GM12878 (cell line): ENCODE measurements at regions not wholly inside any gene's neighbourhood (a gene's known extent, or its start where the extent isn't known, plus 50 kb on each side); places are given as distances from the start of the nearest gene placed in this dataset.

Source experiments
- ASH2L ChIP-seq: fragments of 300-600, 200-600 bp; sonication (generic); IDR thresholded peaks from 2 replicates; pipeline ENCODE4 v1.6.1; 2017; ENCODE audit warnings: low read depth, mild to moderate bottlenecking, borderline replicate concordance
- ATF7 ChIP-seq: fragments of 450-650 bp; IDR thresholded peaks from 2 replicates; pipeline ENCODE4 v1.6.1; 2016; ENCODE audit warnings: low read depth, mild to moderate bottlenecking
- BCL11A ChIP-seq: IDR thresholded peaks from 2 replicates; pipeline ENCODE4 v1.6.1; 2011; ENCODE audit warnings: low read depth, low read length
- CEBPB ChIP-seq, 2 experiments: fragments of 150-350 bp in 1 of 2; IDR thresholded peaks; 2 replicates each; pipeline ENCODE4 v1.6.1; 2012 to 2014; ENCODE audit warnings: low read depth in 2 of 2, low read length in 2 of 2, borderline replicate concordance in 1 of 2, inconsistent platforms in 1 of 2
- CREM ChIP-seq: IDR thresholded peaks from 2 replicates; pipeline ENCODE4 v1.6.1; 2014; ENCODE audit warnings: antibody characterized with exemption, low read depth
- HDAC2 ChIP-seq: fragments of 200-600 bp; sonication (generic); IDR thresholded peaks from 2 replicates; pipeline ENCODE4 v1.6.1; 2017
- IKZF2 ChIP-seq, 2 experiments: fragments of 450-650 bp; IDR thresholded peaks; 2 replicates each; pipeline ENCODE4 v1.6.1; 2017; ENCODE audit warnings: mild to moderate bottlenecking in 2 of 2, moderate library complexity in 2 of 2
- MEF2A ChIP-seq: IDR thresholded peaks from 2 replicates; pipeline ENCODE4 v1.6.1; 2011; ENCODE audit warnings: low read depth, mild to moderate bottlenecking, low read length, moderate library complexity; ENCODE audit not compliant: insufficient read depth
- MEF2B ChIP-seq: fragments of 450-650 bp; IDR thresholded peaks from 2 replicates; pipeline ENCODE4 v1.6.1; 2018; ENCODE audit warnings: mild to moderate bottlenecking, moderate library complexity; ENCODE audit not compliant: partially characterized antibody, poor library complexity, severe bottlenecking
- NRF1 ChIP-seq: conservative IDR thresholded peaks from 2 replicates; pipeline ENCODE4 v1.6.1; 2011; ENCODE audit warnings: mild to moderate bottlenecking, low read depth, low read length, improper control_type of control experiment
- PAX5 ChIP-seq: IDR thresholded peaks from 2 replicates; pipeline ENCODE4 v1.6.1; 2011; ENCODE audit warnings: low read depth, low read length, borderline replicate concordance
- POLR2AphosphoS2 ChIP-seq: IDR thresholded peaks from 2 replicates; pipeline ENCODE4 v1.6.1; 2011; ENCODE audit warnings: low read depth, mild to moderate bottlenecking, low read length, improper control_type of control experiment, moderate library complexity
- POLR2AphosphoS5 ChIP-seq: IDR thresholded peaks from 2 replicates; pipeline ENCODE4 v1.6.1; 2011; ENCODE audit warnings: mild to moderate bottlenecking, low read length, inconsistent platforms
- RB1 ChIP-seq: fragments of 450-650 bp; formaldehyde crosslinking; IDR thresholded peaks from 2 replicates; pipeline ENCODE4 v1.6.1; 2017; ENCODE audit warnings: mild to moderate bottlenecking, borderline replicate concordance
- SMAD5 ChIP-seq: IDR thresholded peaks from 2 replicates; pipeline ENCODE4 v1.6.1; 2016; ENCODE audit warnings: antibody characterized with exemption, low read depth
- SRF ChIP-seq, 2 experiments: IDR thresholded peaks; 2 replicates each; pipeline ENCODE4 v1.6.1; 2011; ENCODE audit warnings: low read depth in 2 of 2, low read length in 2 of 2, mild to moderate bottlenecking in 1 of 2, moderate library complexity in 1 of 2
- TAF1 ChIP-seq: IDR thresholded peaks from 2 replicates; pipeline ENCODE4 v1.6.1; 2011; ENCODE audit warnings: mild to moderate bottlenecking, low read depth, low read length, borderline replicate concordance
- TARDBP ChIP-seq: IDR thresholded peaks from 2 replicates; pipeline ENCODE4 v1.6.1; 2016; ENCODE audit warnings: borderline replicate concordance
- TBL1XR1 ChIP-seq: IDR thresholded peaks from 2 replicates; pipeline ENCODE4 v1.6.1; 2012; ENCODE audit warnings: low read depth, low read length, improper control_type of control experiment
- WRNIP1 ChIP-seq: IDR thresholded peaks from 2 replicates; pipeline ENCODE4 v1.6.1; 2011; ENCODE audit warnings: low read depth, low read length, improper control_type of control experiment, borderline replicate concordance
- YY1 ChIP-seq: IDR thresholded peaks from 2 replicates; pipeline ENCODE4 v1.6.1; 2011; ENCODE audit warnings: low read depth, mild to moderate bottlenecking, low read length
- ZNF622 ChIP-seq: fragments of 450-650 bp; IDR thresholded peaks from 2 replicates; pipeline ENCODE4 v1.6.1; 2017; ENCODE audit warnings: mild to moderate bottlenecking, inconsistent platforms
- ZZZ3 ChIP-seq: IDR thresholded peaks from 2 replicates; pipeline ENCODE4 v1.6.1; 2011; ENCODE audit warnings: low read depth; ENCODE audit not compliant: control insufficient read depth, insufficient read length
- TF ChIP-seq, protein P1 (sequence below): IDR thresholded peaks from 2 replicates; pipeline ENCODE4 v1.6.1; 2012; ENCODE audit warnings: low read depth, low read length, improper control_type of control experiment
- TF ChIP-seq, protein P2 (sequence below): fragments of 450-650 bp; IDR thresholded peaks from 2 replicates; pipeline ENCODE4 v1.6.1; 2017; ENCODE audit warnings: mild to moderate bottlenecking
- TF ChIP-seq, protein P3 (sequence below): IDR thresholded peaks from 2 replicates; pipeline ENCODE4 v1.6.1; 2012; ENCODE audit warnings: low read depth, low read length, improper control_type of control experiment
- TF ChIP-seq, protein P4 (sequence below): IDR thresholded peaks from 2 replicates; pipeline ENCODE4 v1.6.1; 2011; ENCODE audit warnings: borderline replicate concordance, low read depth, mild to moderate bottlenecking, moderate library complexity, low read length; ENCODE audit not compliant: insufficient read depth, poor library complexity, severe bottlenecking
- TF ChIP-seq, protein P5 (sequence below): fragments of 450-650 bp; IDR thresholded peaks from 2 replicates; pipeline ENCODE4 v1.6.1; 2017; ENCODE audit warnings: low read depth, mild to moderate bottlenecking, moderate library complexity

DNA sequence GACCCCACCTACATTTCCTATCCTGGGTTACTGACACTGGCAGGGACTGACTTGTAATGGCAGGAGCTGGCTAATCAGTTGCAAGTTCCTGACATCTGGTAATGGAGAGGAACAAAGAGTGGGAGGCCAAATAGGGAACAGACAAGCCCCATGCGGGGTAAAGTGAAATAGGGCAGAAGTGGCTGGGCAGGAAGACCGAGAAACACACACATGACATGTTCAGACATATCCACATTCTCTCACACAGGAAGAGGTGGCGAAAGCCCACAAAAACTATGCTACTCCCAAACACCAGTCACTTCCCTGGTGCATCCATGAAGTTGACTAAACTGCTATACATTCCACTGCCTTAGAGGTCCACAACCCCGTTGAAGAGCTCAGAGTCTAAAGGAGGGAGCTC, 394.1 kb upstream of the TBL1XR1 start (continued):
- TF ChIP-seq CEBPB (IDR thresholded peaks at IDR 0.05; ENCODE audit: borderline replicate concordance in 1 of 2, low read depth in 2 of 2, low read length in 2 of 2) = no peak
- no peak for TF ChIP-seq WRNIP1
- no peak for TF ChIP-seq ATF7
- TF ChIP-seq SRF (IDR thresholded peaks at IDR 0.05; ENCODE audit: low read depth in 2 of 2, low read length in 2 of 2) = no peak
- TF ChIP-seq ZZZ3 = no peak
- no peak for TF ChIP-seq ASH2L
- TF ChIP-seq BCL11A = 0 out of 2 replicates have a peak, but pooled peaks have one; percentile 10
- TF ChIP-seq, protein P1, sequence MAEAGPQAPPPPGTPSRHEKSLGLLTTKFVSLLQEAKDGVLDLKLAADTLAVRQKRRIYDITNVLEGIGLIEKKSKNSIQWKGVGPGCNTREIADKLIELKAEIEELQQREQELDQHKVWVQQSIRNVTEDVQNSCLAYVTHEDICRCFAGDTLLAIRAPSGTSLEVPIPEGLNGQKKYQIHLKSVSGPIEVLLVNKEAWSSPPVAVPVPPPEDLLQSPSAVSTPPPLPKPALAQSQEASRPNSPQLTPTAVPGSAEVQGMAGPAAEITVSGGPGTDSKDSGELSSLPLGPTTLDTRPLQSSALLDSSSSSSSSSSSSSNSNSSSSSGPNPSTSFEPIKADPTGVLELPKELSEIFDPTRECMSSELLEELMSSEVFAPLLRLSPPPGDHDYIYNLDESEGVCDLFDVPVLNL = no peak
- no peak for TF ChIP-seq YY1
- no peak for TF ChIP-seq TAF1
- TF ChIP-seq, protein P2, sequence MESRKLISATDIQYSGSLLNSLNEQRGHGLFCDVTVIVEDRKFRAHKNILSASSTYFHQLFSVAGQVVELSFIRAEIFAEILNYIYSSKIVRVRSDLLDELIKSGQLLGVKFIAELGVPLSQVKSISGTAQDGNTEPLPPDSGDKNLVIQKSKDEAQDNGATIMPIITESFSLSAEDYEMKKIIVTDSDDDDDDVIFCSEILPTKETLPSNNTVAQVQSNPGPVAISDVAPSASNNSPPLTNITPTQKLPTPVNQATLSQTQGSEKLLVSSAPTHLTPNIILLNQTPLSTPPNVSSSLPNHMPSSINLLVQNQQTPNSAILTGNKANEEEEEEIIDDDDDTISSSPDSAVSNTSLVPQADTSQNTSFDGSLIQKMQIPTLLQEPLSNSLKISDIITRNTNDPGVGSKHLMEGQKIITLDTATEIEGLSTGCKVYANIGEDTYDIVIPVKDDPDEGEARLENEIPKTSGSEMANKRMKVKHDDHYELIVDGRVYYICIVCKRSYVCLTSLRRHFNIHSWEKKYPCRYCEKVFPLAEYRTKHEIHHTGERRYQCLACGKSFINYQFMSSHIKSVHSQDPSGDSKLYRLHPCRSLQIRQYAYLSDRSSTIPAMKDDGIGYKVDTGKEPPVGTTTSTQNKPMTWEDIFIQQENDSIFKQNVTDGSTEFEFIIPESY = no peak
- TF ChIP-seq PAX5 = peak; percentile 38; the same call in 1 of the 2 replicates
- no peak for TF ChIP-seq POLR2AphosphoS2
- no peak for TF ChIP-seq SMAD5
- no peak for TF ChIP-seq HDAC2
- TF ChIP-seq POLR2AphosphoS5 = no peak
- no peak for TF ChIP-seq TARDBP
- TF ChIP-seq, protein P3, sequence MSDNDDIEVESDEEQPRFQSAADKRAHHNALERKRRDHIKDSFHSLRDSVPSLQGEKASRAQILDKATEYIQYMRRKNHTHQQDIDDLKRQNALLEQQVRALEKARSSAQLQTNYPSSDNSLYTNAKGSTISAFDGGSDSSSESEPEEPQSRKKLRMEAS = no peak
- TF ChIP-seq IKZF2 (IDR thresholded peaks at IDR 0.05) = peak in 1 of 2 experiments; percentile 41; a peak in 2 of 4 replicates
- TF ChIP-seq, protein P4, sequence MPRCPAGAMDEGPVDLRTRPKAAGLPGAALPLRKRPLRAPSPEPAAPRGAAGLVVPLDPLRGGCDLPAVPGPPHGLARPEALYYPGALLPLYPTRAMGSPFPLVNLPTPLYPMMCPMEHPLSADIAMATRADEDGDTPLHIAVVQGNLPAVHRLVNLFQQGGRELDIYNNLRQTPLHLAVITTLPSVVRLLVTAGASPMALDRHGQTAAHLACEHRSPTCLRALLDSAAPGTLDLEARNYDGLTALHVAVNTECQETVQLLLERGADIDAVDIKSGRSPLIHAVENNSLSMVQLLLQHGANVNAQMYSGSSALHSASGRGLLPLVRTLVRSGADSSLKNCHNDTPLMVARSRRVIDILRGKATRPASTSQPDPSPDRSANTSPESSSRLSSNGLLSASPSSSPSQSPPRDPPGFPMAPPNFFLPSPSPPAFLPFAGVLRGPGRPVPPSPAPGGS = no peak
- TF ChIP-seq CREM = no peak
- TF ChIP-seq, protein P5, sequence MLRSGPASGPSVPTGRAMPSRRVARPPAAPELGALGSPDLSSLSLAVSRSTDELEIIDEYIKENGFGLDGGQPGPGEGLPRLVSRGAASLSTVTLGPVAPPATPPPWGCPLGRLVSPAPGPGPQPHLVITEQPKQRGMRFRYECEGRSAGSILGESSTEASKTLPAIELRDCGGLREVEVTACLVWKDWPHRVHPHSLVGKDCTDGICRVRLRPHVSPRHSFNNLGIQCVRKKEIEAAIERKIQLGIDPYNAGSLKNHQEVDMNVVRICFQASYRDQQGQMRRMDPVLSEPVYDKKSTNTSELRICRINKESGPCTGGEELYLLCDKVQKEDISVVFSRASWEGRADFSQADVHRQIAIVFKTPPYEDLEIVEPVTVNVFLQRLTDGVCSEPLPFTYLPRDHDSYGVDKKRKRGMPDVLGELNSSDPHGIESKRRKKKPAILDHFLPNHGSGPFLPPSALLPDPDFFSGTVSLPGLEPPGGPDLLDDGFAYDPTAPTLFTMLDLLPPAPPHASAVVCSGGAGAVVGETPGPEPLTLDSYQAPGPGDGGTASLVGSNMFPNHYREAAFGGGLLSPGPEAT = no peak
- TF ChIP-seq TBL1XR1 = no peak
- no peak for TF ChIP-seq RB1
- TF ChIP-seq MEF2B = no peak
- no peak for TF ChIP-seq MEF2A
- no peak for TF ChIP-seq NRF1
- TF ChIP-seq ZNF622 = no peak
